Activated CD4-positive, alpha-beta memory T cell treated with anti-CD3 and anti-CD28 coated beads, Interleukin-2, amount 10 ng/mL, durations not matched to agents 7 days and 5 days (primary cell): ENCODE measurements at regions not wholly inside any gene's neighbourhood (a gene's known extent, or its start where the extent isn't known, plus 50 kb on each side); places are given as distances from the start of the nearest gene placed in this dataset.
"Not testable (repeated sequence)": the region's sequence is repeated elsewhere in the genome, so short reads cannot be mapped to it uniquely, and the experiment has no call there.

Experiments
- CTCF ChIA-PET: fragments of 350-600 bp; sonication (Branson Sonifier 250); formaldehyde crosslinking; loops from one replicate; lab custom pipeline; 2021; ENCODE audit warnings: antibody characterized with exemption, inconsistent platforms; lab: Charles Lee
- POLR2A ChIA-PET: fragments of 350-600 bp; sonication (Branson Sonifier 250); formaldehyde crosslinking; loops from one replicate; lab custom pipeline; 2021; ENCODE audit warnings: antibody characterized with exemption; lab: Charles Lee
- DNase-seq: peaks from one replicate; pipeline ENCODE4 v3.0.0-alpha.2; 2020
- H3K27ac Mint-ChIP-seq: one replicate; pipeline ENCODE4 v1.8.0; 2021; ENCODE audit warnings: mild to moderate bottlenecking, mixed read lengths
- H3K27me3 Mint-ChIP-seq: one replicate; pipeline ENCODE4 v1.8.0; 2021; ENCODE audit warnings: mixed read lengths
- H3K36me3 Mint-ChIP-seq: one replicate; pipeline ENCODE4 v1.8.0; 2021; ENCODE audit warnings: low read depth, mixed read lengths
- H3K4me1 Mint-ChIP-seq: one replicate; pipeline ENCODE4 v1.8.0; 2021; ENCODE audit warnings: mixed read lengths
- H3K4me3 Mint-ChIP-seq: one replicate; pipeline ENCODE4 v1.8.0; 2021; ENCODE audit warnings: mild to moderate bottlenecking, mixed read lengths
- H3K9me3 Mint-ChIP-seq: one replicate; pipeline ENCODE4 v1.8.0; 2021; ENCODE audit warnings: mixed read lengths

DNA sequence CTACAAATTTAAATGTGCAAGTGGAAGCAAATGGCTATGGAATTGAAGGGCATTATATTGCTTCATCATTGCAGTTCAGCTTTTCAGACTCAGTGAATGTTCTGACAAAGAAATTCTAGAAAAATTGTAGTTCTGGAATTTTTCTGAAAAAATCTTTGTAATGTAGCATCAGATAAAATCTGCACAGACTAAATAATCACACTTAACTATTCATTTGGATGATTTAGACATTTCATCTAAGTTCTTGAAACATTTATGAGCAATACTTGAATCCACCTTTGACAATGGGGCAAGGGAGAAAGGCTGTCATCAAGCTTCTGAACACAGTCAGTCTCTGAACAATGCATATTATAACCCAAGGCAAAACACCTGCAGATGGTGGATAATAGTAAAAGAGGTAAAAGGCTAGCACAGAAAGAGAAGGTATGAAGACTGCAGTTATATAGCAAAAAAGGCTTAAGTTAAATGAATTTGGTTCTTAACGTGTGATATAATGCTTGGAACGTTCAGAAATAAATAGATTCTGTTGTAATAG is 1352.0 kb upstream of the NUDT12 start:
- H3K27me3 Mint-ChIP-seq = no peaks in the 10 kb centered on the region
- no peak overlapping the region for H3K4me3 Mint-ChIP-seq
- no peak overlapping the region for H3K27ac Mint-ChIP-seq
- no peaks in the 10 kb centered on the region for H3K36me3 Mint-ChIP-seq
- POLR2A ChIA-PET = no interaction called here
- H3K9me3 Mint-ChIP-seq = peaks cover 4% of the 10 kb centered on the region
- no peak for DNase-seq
- CTCF ChIA-PET = no interaction called here
- H3K4me1 Mint-ChIP-seq = no peaks in the 10 kb centered on the region

GRCh38 chr5:104913841-104914281 is 1351.3 kb upstream of the NUDT12 start:
- Mint-ChIP-seq H3K27me3 (no peaks in the 10 kb centered on the region), H3K4me1 (no peaks in the 10 kb centered on the region), H3K36me3 (no peaks in the 10 kb centered on the region), H3K9me3 (peaks cover 4% of the 10 kb centered on the region), H3K4me3 (no peak overlapping the region), H3K27ac (no peak overlapping the region)
- no peak for DNase-seq
- ChIA-PET CTCF (no interaction called here), POLR2A (no interaction called here)

- ChIA-PET CTCF (no interaction called here), POLR2A (no interaction called here)
- Mint-ChIP-seq H3K4me3 (no peak overlapping the region), H3K36me3 (no peaks in the 10 kb centered on the region), H3K27ac (no peak overlapping the region), H3K9me3 (peaks cover 4% of the 10 kb centered on the region), H3K4me1 (no peaks in the 10 kb centered on the region), H3K27me3 (no peaks in the 10 kb centered on the region)
- no peak for DNase-seq
These were observed 1347.2 kb upstream of the NUDT12 start for GRCh38 chr5:104909803-104910202.

- POLR2A ChIA-PET = no interaction called here
- CTCF ChIA-PET = no interaction called here
- DNase-seq = no peak
- Mint-ChIP-seq H3K27ac (no peak overlapping the region), H3K9me3 (no peaks in the 10 kb centered on the region), H3K27me3 (no peaks in the 10 kb centered on the region), H3K4me1 (no peaks in the 10 kb centered on the region), H3K36me3 (no peaks in the 10 kb centered on the region), H3K4me3 (no peak overlapping the region)
These were observed 1342.0 kb upstream of the NUDT12 start for GRCh38 chr5:104904561-104904960.

- Mint-ChIP-seq H3K4me1 (no peaks in the 10 kb centered on the region), H3K27ac (no peak overlapping the region), H3K36me3 (no peaks in the 10 kb centered on the region), H3K27me3 (no peaks in the 10 kb centered on the region), H3K4me3 (no peak overlapping the region), H3K9me3 (no peaks in the 10 kb centered on the region)
- no peak for DNase-seq
- POLR2A ChIA-PET = no interaction called here
- CTCF ChIA-PET = no interaction called here
These were observed 1341.4 kb upstream of the NUDT12 start for GRCh38 chr5:104903941-104904340.

DNA sequence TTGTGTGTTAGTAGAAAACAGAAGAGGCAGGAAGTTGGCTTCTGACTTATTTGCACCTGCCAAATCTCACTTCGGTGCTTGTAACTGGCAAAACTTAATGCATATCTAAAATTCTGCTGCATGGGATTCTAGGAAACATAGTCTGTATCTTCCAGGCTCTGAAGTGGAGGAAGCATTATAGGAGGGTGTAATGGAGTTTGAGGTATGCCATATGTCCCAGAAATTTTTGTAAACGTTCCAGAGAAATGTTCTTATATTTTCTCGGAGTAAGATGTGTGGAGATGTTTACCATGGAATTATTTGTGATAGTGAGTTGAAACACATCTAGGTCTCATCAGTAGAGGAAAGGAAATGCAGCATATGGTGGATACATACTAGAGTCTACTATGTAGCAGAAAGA is 1329.0 kb upstream of the NUDT12 start:
- peaks cover 6% of the 10 kb centered on the region for H3K9me3 Mint-ChIP-seq
- H3K36me3 Mint-ChIP-seq = no peaks in the 10 kb centered on the region
- no peak for DNase-seq
- no peaks in the 10 kb centered on the region for H3K27me3 Mint-ChIP-seq
- POLR2A ChIA-PET = no interaction called here
- H3K27ac Mint-ChIP-seq = no peak overlapping the region
- CTCF ChIA-PET = no interaction called here
- H3K4me1 Mint-ChIP-seq = no peaks in the 10 kb centered on the region
- no peak overlapping the region for H3K4me3 Mint-ChIP-seq

GRCh38 chr5:104890767-104891166 is 1328.2 kb upstream of the NUDT12 start:
- CTCF ChIA-PET = no interaction called here
- no peak for DNase-seq
- no peaks in the 10 kb centered on the region for H3K4me1 Mint-ChIP-seq
- H3K27me3 Mint-ChIP-seq = no peaks in the 10 kb centered on the region
- peaks cover 6% of the 10 kb centered on the region for H3K9me3 Mint-ChIP-seq
- H3K4me3 Mint-ChIP-seq = no peak overlapping the region
- no peak overlapping the region for H3K27ac Mint-ChIP-seq
- POLR2A ChIA-PET = no interaction called here
- H3K36me3 Mint-ChIP-seq = no peaks in the 10 kb centered on the region

DNA sequence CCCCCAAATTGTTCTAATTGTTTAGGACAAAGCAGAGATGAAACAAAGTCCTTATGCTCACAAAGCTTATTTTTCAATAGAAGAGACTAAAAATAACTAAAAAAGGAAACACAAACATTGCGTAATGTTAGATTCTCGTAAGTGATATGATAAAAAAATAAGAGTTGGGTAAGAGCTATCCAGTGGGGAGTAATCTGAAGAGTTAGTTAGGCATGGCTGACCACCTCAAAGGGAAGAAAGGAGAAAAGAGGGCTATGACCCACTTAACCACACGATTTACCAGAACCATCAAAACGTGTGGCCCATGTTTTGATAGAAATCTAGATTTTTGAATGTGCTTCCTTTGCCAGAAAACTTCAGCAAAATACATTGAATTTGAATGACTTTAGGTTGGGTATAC is 1296.8 kb upstream of the NUDT12 start:
- Mint-ChIP-seq H3K27ac (no peak overlapping the region), H3K9me3 (peaks cover 10% of the 10 kb centered on the region), H3K27me3 (no peaks in the 10 kb centered on the region), H3K4me3 (no peak overlapping the region), H3K4me1 (no peaks in the 10 kb centered on the region), H3K36me3 (no peaks in the 10 kb centered on the region)
- no peak for DNase-seq
- ChIA-PET CTCF (no interaction called here), POLR2A (no interaction called here)

DNA sequence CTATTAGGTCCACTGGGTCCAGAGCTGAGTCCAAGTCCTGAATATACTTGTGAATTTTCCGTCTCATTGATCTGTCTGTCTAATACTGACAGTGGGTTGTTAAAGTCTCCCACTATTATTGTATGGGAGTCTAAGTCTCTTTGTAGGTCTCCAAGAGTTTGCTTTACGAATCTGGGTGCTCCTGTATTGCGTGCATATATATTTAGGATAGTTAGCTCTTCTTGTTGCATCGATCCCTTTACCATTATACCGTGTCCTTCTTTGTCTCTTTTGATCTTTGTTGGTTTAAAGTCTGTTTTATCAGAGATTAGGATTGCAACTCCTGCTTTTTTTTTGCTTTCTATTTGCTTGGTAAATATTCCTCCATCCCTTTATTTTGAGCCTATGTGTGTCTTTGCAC is 1289.5 kb upstream of the NUDT12 start:
- H3K27ac Mint-ChIP-seq, H3K4me1 Mint-ChIP-seq, DNase-seq, H3K36me3 Mint-ChIP-seq, POLR2A ChIA-PET, CTCF ChIA-PET, H3K27me3 Mint-ChIP-seq, H3K4me3 Mint-ChIP-seq: not testable (repeated sequence)
- peaks cover 12% of the 10 kb centered on the region for H3K9me3 Mint-ChIP-seq

DNA sequence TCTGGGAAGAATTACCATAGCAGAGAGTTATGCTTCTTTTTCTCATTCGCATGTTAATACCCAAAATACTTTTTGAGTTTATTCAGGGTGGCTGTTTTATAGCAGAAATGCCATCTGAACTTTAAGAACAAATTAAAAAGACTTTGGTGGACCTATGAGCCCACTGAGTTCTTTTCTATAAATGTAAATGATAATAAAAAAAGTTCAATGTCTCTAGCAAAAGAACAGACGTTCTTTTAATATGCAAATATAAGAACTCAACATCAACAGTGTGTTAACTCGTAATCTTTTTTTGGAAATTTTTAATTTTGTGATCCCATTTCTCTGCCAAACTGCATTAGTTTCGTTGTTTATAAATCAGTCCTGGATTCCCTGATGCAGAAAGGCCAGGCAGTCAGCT is 1283.0 kb upstream of the NUDT12 start:
- H3K4me1 Mint-ChIP-seq = no peaks in the 10 kb centered on the region
- H3K27me3 Mint-ChIP-seq = no peaks in the 10 kb centered on the region
- no peak for DNase-seq
- no peak overlapping the region for H3K4me3 Mint-ChIP-seq
- CTCF ChIA-PET = no interaction called here
- no peak overlapping the region for H3K27ac Mint-ChIP-seq
- POLR2A ChIA-PET = no interaction called here
- no peaks in the 10 kb centered on the region for H3K9me3 Mint-ChIP-seq
- no peaks in the 10 kb centered on the region for H3K36me3 Mint-ChIP-seq

DNA sequence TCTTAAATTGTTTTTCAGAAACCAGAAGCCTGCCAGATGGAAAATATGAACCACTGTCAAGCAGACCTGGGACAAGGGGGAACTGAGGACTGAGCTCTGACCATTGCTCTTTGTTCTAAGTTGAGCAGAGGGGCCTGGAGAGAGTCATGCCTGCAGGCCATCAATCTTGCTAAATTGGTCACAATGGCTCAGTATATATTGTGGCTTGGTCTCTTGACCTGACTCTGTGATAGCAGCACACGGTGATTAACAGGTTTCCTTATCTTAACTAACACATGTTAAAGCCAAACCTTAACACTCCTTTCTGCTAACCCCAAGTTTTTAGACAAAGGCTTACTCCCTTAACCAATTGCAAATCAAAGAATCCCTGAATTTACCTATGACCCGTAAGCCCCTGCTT is 1281.2 kb upstream of the NUDT12 start:
- Mint-ChIP-seq H3K4me1 (no peaks in the 10 kb centered on the region), H3K27me3 (no peaks in the 10 kb centered on the region), H3K4me3 (no peak overlapping the region), H3K9me3 (no peaks in the 10 kb centered on the region), H3K27ac (no peak overlapping the region), H3K36me3 (no peaks in the 10 kb centered on the region)
- ChIA-PET POLR2A (no interaction called here), CTCF (no interaction called here)
- DNase-seq = no peak

DNA sequence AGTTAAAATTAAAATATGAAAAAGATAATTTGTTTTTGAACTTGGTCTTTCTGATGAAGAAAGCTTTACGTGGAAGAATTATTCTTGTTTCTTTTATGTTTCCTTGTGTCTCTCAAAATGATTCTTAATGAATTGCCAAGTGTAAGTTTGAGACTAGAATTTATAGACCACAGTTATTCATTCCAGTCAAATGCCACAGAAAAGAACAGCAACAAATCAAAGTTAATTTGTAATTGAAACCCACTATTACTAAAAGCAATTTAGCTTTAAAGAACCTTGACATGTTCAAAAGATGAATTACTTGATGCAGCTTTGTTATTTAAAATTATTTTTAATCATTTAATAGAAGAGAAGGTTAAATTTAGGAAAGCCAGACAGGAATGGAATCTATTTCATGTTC is 1277.7 kb upstream of the NUDT12 start:
- Mint-ChIP-seq H3K4me3 (no peak overlapping the region), H3K27me3 (no peaks in the 10 kb centered on the region), H3K9me3 (no peaks in the 10 kb centered on the region), H3K27ac (no peak overlapping the region), H3K4me1 (no peaks in the 10 kb centered on the region), H3K36me3 (no peaks in the 10 kb centered on the region)
- POLR2A ChIA-PET = no interaction called here
- CTCF ChIA-PET = no interaction called here
- no peak for DNase-seq

DNA sequence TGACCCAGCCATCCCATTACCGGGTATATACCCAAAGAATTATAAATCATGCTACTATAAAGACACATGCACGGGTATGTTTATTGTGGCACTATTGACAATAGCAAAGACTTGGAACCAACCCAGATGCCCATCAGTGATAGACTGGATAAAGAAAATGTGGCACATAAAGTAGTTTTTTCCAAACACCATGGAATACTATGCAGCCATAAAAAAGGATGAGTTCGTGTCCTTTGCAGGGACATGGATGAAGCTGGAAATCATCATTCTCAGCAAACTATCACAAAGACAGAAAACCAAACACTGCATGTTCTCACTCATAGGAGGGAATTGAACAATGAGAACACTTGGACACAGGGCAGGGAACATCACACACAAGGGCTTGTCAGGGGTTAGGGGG is 1268.9 kb upstream of the NUDT12 start:
- H3K36me3 Mint-ChIP-seq, H3K4me1 Mint-ChIP-seq, H3K27me3 Mint-ChIP-seq, DNase-seq, POLR2A ChIA-PET, H3K4me3 Mint-ChIP-seq, H3K27ac Mint-ChIP-seq, CTCF ChIA-PET: not testable (repeated sequence)
- H3K9me3 Mint-ChIP-seq = peaks cover 21% of the 10 kb centered on the region

GRCh38 chr5:104821606-104822005 is 1259.0 kb upstream of the NUDT12 start:
- H3K27me3 Mint-ChIP-seq = no peaks in the 10 kb centered on the region
- no peak overlapping the region for H3K27ac Mint-ChIP-seq
- H3K4me3 Mint-ChIP-seq = no peak overlapping the region
- H3K9me3 Mint-ChIP-seq = peaks cover 4% of the 10 kb centered on the region
- ChIA-PET CTCF (no interaction called here), POLR2A (no interaction called here)
- H3K4me1 Mint-ChIP-seq = no peaks in the 10 kb centered on the region
- H3K36me3 Mint-ChIP-seq = no peaks in the 10 kb centered on the region
- DNase-seq = no peak
